ENCODE measurements at regions not wholly inside any gene's neighbourhood (a gene's known extent, or its start where the extent isn't known, plus 50 kb on each side); places are given as distances from the start of the nearest gene placed in this dataset.

DNA sequence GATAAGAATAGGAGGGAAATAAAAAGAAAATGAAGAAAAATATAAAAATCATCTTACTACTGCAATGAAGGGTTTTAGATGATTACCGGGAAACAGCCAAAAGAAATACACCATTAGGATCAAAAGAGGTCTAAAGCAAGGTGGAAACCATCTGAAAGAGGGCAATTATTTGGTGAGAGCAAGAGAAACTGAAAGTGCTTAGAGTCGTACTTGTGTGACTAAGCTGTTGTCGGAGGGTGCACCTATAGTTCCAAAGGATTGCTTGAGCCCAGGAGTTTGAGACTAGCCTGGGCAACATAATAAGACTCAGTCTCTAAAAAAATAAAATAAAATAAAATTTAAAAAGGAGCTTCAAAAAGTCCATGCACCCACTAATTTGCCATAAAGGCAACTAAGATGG, 169.5 kb downstream of the DKK1 start:
- intact Hi-C loops (cut with DNase I; ENCODE audit: low total_unique reads) = no loop called here
- Histone ChIP-seq H3K9me3 (no peaks in the 10 kb centered on the region), H3K4me1 (no peaks in the 10 kb centered on the region), H3K27me3 (replicated peaks in 1 of 7) (no peaks in the 10 kb centered on the region), H3K4me3 (no peak overlapping the region), H3K36me3 (no peaks in the 10 kb centered on the region), H3K27ac (no peak overlapping the region)
- TF ChIP-seq POLR2A (IDR thresholded peaks at IDR 0.05) = no peak
- TF ChIP-seq, protein P1, sequence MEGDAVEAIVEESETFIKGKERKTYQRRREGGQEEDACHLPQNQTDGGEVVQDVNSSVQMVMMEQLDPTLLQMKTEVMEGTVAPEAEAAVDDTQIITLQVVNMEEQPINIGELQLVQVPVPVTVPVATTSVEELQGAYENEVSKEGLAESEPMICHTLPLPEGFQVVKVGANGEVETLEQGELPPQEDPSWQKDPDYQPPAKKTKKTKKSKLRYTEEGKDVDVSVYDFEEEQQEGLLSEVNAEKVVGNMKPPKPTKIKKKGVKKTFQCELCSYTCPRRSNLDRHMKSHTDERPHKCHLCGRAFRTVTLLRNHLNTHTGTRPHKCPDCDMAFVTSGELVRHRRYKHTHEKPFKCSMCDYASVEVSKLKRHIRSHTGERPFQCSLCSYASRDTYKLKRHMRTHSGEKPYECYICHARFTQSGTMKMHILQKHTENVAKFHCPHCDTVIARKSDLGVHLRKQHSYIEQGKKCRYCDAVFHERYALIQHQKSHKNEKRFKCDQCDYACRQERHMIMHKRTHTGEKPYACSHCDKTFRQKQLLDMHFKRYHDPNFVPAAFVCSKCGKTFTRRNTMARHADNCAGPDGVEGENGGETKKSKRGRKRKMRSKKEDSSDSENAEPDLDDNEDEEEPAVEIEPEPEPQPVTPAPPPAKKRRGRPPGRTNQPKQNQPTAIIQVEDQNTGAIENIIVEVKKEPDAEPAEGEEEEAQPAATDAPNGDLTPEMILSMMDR (IDR thresholded peaks at IDR 0.05 in 8 of 11, conservative IDR thresholded peaks at IDR 0.05 in 3 of 11) = no peak
- TF ChIP-seq POLR2AphosphoS5 (IDR thresholded peaks at IDR 0.05) = no peak
- 70 to 82% (median 76%) methylated on average over 3 of the region's 3 CpGs for WGBS, 5 donors
- DNase-seq = no peak

DNA sequence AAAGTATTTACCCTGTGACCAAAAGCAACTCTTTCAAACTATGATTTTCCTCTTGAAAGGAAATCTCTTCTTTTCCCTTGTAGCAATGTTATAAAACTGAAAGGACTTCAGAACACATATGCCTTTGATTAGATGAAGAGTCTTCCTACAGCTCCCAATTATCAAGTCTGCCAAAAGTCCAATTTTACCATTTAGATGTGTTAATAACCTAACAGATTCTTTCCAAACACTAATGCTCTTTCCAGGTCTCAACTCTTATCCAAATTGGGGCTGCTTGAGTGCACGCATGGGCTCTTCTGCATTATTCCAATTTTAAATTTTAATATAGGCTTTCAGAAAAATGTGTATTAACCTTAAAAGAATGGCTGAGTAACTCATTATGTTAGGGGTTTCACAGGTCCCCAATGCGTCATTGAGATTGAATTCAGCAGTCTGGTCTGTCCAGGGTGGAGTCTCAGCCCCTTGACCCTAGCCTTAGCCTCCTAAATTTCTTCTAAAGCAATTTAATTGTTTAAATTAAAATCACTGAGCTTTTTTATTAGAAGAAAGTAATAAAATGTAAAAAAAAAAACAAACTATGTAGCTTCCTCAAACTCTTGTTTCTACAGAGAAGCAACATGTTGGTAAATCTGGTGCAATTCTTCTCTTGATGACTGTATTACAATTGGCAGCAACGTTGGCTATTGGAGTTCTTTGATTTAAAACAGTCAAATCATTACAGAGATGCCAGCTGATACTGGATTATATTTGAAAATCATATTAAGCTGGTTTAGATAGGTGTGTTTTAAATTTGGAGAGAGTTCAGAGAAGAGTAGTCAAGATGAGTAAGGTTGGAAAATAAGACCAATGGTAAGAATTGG, 170.4 kb downstream of the DKK1 start:
- Histone ChIP-seq H3K27ac (no peak overlapping the region), H3K9me3 (no peaks in the 10 kb centered on the region), H3K4me1 (no peaks in the 10 kb centered on the region), H3K36me3 (no peaks in the 10 kb centered on the region), H3K27me3 (replicated peaks in 1 of 7) (no peaks in the 10 kb centered on the region), H3K4me3 (no peak overlapping the region)
- WGBS, 5 donors = 75 to 93% (median 84%) methylated on average over 3 of the region's 3 CpGs
- no peak for DNase-seq
- intact Hi-C loops (cut with DNase I; ENCODE audit: low total_unique reads) = loop anchor here (5.0 kb wide), 1 partner anchor 177 kb away; no protein-coding TSS in a partner anchor
- no peak for TF ChIP-seq POLR2AphosphoS5 (IDR thresholded peaks at IDR 0.05)
- TF ChIP-seq POLR2A (IDR thresholded peaks at IDR 0.05) = no peak
- TF ChIP-seq, protein P1 (IDR thresholded peaks at IDR 0.05 in 8 of 11, conservative IDR thresholded peaks at IDR 0.05 in 3 of 11) = no peak

DNA sequence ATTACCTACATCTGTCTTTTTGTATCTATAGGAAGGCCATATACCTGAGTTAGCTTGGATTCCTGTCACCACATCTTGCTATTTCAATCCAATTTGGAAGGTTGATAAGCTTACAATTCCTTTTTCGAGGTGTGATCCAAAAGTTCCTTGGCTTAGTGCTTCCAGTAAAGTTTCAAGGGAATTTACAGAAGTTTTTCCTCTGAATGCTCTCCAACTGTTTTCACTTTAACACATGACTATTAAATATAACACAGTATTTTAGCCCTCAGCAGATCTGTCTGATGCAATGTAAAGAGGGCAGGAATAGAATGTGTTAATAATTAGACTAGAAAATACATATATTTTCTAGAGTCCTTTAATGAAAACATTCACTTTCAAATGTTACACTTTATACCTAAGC, 171.4 kb downstream of the DKK1 start:
- TF ChIP-seq, protein P1 (IDR thresholded peaks at IDR 0.05 in 8 of 11, conservative IDR thresholded peaks at IDR 0.05 in 3 of 11) = no peak
- TF ChIP-seq POLR2A (IDR thresholded peaks at IDR 0.05) (no peak), POLR2AphosphoS5 (IDR thresholded peaks at IDR 0.05) (no peak)
- no peaks in the 10 kb centered on the region for H3K27me3 ChIP-seq (replicated peaks in 1 of 7)
- 67 to 86% (median 82%) methylated on average over 1 of the region's 1 CpG for WGBS, 5 donors
- H3K27ac ChIP-seq = no peak overlapping the region
- H3K4me3 ChIP-seq = no peak overlapping the region
- no peaks in the 10 kb centered on the region for H3K4me1 ChIP-seq
- DNase-seq = no peak
- H3K9me3 ChIP-seq = no peaks in the 10 kb centered on the region
- intact Hi-C loops (cut with DNase I; ENCODE audit: low total_unique reads) = loop anchor here (5.0 kb wide), 1 partner anchor 178 kb away; no protein-coding TSS in a partner anchor
- no peaks in the 10 kb centered on the region for H3K36me3 ChIP-seq

DNA sequence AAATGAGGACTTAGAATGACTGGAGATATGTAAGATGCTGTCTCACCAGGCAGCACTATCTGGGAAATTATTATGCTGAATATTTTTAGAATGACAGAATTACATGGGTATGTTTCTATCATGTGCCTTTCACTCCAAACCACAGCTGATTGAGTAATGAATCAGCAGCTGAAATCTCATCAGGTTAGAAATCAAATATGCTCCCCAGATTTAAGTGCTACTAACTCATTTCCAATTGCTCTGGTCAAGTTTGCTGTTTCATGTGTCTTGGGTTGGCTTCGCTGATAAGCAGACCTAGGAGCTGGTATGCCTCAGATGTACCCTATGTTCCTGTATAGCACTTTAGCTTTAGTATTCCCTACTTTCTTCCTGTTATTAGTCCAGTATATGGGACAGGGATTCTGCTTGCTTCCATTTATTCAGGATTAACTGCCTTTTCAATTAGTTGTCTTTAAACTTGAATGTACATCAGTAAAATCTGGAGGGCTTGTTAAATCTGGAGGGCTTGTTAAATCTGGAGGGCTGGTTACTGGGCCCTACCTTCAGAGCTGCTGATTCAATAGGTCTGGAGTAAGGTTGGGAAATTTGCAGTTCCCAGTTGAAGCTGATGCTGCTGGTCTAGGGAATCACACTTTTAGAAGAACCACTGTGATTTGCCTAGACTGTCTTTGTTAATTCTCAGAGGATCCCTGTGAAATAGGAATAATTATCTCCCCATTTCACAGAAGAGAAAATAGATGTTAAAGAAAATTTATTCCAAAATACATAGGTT, 172.9 kb downstream of the DKK1 start:
- intact Hi-C loops (cut with DNase I; ENCODE audit: low total_unique reads) = loop anchor here (5.0 kb wide), 1 partner anchor 180 kb away; no protein-coding TSS in a partner anchor

More for the DNA sequence above, 172.9 kb downstream of the DKK1 start:
- H3K9me3 ChIP-seq = no peaks in the 10 kb centered on the region
- WGBS, 5 donors = 85 to 100% (median 89%) methylated on average over 1 of the region's 1 CpG
- H3K4me3 ChIP-seq = no peak overlapping the region
- no peaks in the 10 kb centered on the region for H3K27me3 ChIP-seq (replicated peaks in 1 of 7)
- H3K36me3 ChIP-seq = no peaks in the 10 kb centered on the region
- DNase-seq = no peak
- no peak overlapping the region for H3K27ac ChIP-seq
- TF ChIP-seq, protein P1 (IDR thresholded peaks at IDR 0.05 in 8 of 11, conservative IDR thresholded peaks at IDR 0.05 in 3 of 11) = no peak
- TF ChIP-seq POLR2A (IDR thresholded peaks at IDR 0.05) = no peak
- no peak for TF ChIP-seq POLR2AphosphoS5 (IDR thresholded peaks at IDR 0.05)
- no peaks in the 10 kb centered on the region for H3K4me1 ChIP-seq
